OCI-LY7 (cell line): ENCODE measurements at regions not wholly inside any gene's neighbourhood (a gene's known extent, or its start where the extent isn't known, plus 50 kb on each side); places are given as distances from the start of the nearest gene placed in this dataset.
"Not testable (repeated sequence)": the region's sequence is repeated elsewhere in the genome, so short reads cannot be mapped to it uniquely, and the experiment has no call there.

Source experiments
- EZH2phosphoT487 ChIP-seq: fragments of 200-600 bp; sonication (generic); IDR thresholded peaks from 2 replicates; pipeline ENCODE4 v1.6.1; 2018; ENCODE audit warnings: low read depth, borderline replicate concordance, mild to moderate bottlenecking, mixed run types, antibody characterized with exemption, low read length, moderate library complexity, mixed read lengths
- TF ChIP-seq, protein P1 (sequence below): fragments of 200-600 bp; sonication (generic); conservative IDR thresholded peaks from 2 replicates; pipeline ENCODE4 v1.5.1; 2014; ENCODE audit warnings: mild to moderate bottlenecking, antibody characterized with exemption, low read length, moderate library complexity, mixed read lengths

GRCh38 chr3:194924889-194925288 lies 239.2 kb downstream of the FAM43A start:
- TF ChIP-seq, protein P1, sequence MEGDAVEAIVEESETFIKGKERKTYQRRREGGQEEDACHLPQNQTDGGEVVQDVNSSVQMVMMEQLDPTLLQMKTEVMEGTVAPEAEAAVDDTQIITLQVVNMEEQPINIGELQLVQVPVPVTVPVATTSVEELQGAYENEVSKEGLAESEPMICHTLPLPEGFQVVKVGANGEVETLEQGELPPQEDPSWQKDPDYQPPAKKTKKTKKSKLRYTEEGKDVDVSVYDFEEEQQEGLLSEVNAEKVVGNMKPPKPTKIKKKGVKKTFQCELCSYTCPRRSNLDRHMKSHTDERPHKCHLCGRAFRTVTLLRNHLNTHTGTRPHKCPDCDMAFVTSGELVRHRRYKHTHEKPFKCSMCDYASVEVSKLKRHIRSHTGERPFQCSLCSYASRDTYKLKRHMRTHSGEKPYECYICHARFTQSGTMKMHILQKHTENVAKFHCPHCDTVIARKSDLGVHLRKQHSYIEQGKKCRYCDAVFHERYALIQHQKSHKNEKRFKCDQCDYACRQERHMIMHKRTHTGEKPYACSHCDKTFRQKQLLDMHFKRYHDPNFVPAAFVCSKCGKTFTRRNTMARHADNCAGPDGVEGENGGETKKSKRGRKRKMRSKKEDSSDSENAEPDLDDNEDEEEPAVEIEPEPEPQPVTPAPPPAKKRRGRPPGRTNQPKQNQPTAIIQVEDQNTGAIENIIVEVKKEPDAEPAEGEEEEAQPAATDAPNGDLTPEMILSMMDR, result not testable (repeated sequence)
- not testable (repeated sequence) for TF ChIP-seq EZH2phosphoT487
